ENCODE measurements at regions not wholly inside any gene's neighbourhood (a gene's known extent, or its start where the extent isn't known, plus 50 kb on each side); places are given as distances from the start of the nearest gene placed in this dataset.

GRCh38 chr17:70394473-70395232 is 225.3 kb downstream of the KCNJ2 start:
- ChIA-PET POLR2A (ENCODE audit: unreplicated experiment) (no interaction called here), CTCF (interaction anchor here (0.5 kb wide), 1 partner anchor 1095 kb away, joined by 4 read pairs; no protein-coding TSS in a partner anchor)
- intact Hi-C loops (cut with micrococcal nuclease) (no loop called here), dilution Hi-C loops (cut with HindIII; ENCODE audit: low sequenced_read_pairs, unreplicated experiment) (no loop called here), in situ Hi-C loops (cut with MboI; ENCODE audit: low sequenced_read_pairs) (no loop called here)
- H3K9me1 ChIP-seq (ENCODE audit: insufficient read depth, low read length): no peaks in the 10 kb centered on the region
- no peaks in the 10 kb centered on the region for H4K20me1 ChIP-seq (ENCODE audit: insufficient read depth, low read length)
- no peak overlapping the region for H2AFZ ChIP-seq (replicated peaks; ENCODE audit: low read length, poor library complexity)
- no peak overlapping the region for H4K8ac ChIP-seq (ENCODE audit: low read depth in 2 of 2, low read length in 2 of 2)
- H2AK5ac ChIP-seq (ENCODE audit: low read depth, low read length): no peak overlapping the region
- no peaks in the 10 kb centered on the region for H3K27me3 ChIP-seq (ENCODE audit: control insufficient read depth, insufficient read depth, low read length)
- H4K5ac ChIP-seq (ENCODE audit: low read depth, low read length): no peak overlapping the region
- H3K4ac ChIP-seq (ENCODE audit: low read depth, low read length): no peak overlapping the region
- no peaks in the 10 kb centered on the region for H3K79me1 ChIP-seq (ENCODE audit: low read depth in 1 of 2, low read length in 2 of 2)
- no peaks in the 10 kb centered on the region for H3K36me3 ChIP-seq (ENCODE audit: control insufficient read depth, insufficient read depth, low read length)
- no peak overlapping the region for H2BK120ac ChIP-seq (ENCODE audit: low read depth, low read length)
- no peak for TF ChIP-seq CHD1 (IDR thresholded peaks at IDR 0.05; ENCODE audit: low read depth, low read length)
- TF ChIP-seq RCOR1 (IDR thresholded peaks at IDR 0.05; ENCODE audit: insufficient replicate concordance, low read length): no peak
- no peak for TF ChIP-seq ELK1 (IDR thresholded peaks at IDR 0.05; ENCODE audit: borderline replicate concordance, low read depth, low read length)
- TF ChIP-seq BHLHE40 (IDR thresholded peaks at IDR 0.05; ENCODE audit: low read depth, low read length): no peak
- TF ChIP-seq SMC3 (IDR thresholded peaks at IDR 0.05; ENCODE audit: low read depth, low read length): no peak
- TF ChIP-seq CTCF (conservative IDR thresholded peaks at IDR 0.05; ENCODE audit: low read depth, low read length): no peak
- TF ChIP-seq MAZ (IDR thresholded peaks at IDR 0.05; ENCODE audit: borderline replicate concordance, low read depth, low read length): no peak
- no peaks in the 10 kb centered on the region for H3K9me3 ChIP-seq (ENCODE audit: control insufficient read depth, insufficient read depth, low read length)
- no peak for ATAC-seq (ENCODE audit: low read depth)
- no TSS peak for BruUV-seq (replicated peaks)
- no peak for DNase-seq
- no peak overlapping the region for H4K91ac ChIP-seq (ENCODE audit: insufficient read depth, low read depth, low read length)
- H3K4me3 ChIP-seq (ENCODE audit: insufficient read depth, low read depth, low read length): no peak overlapping the region
- no peaks in the 10 kb centered on the region for H3K4me1 ChIP-seq (ENCODE audit: control insufficient read depth, insufficient read depth, low read length)
- no peak overlapping the region for H3K23ac ChIP-seq (ENCODE audit: low read depth, low read length)
- H3K4me2 ChIP-seq (ENCODE audit: low read depth, low read length): no peak overlapping the region
- no peak overlapping the region for H3K18ac ChIP-seq (ENCODE audit: low read depth, low read length)
- H3K56ac ChIP-seq (ENCODE audit: extremely low read depth, insufficient read depth, low read length): no peak overlapping the region
- H2AK9ac ChIP-seq (replicated peaks; ENCODE audit: low read depth, low read length, poor library complexity): no peak overlapping the region
- no peak overlapping the region for H2BK5ac ChIP-seq (ENCODE audit: low read depth, low read length, poor library complexity, severe bottlenecking)
- no peak overlapping the region for H2BK20ac ChIP-seq (ENCODE audit: low read depth, low read length)
- WGBS, 2 experiments (ENCODE audit: extremely low coverage in 2 of 2, insufficient read length in 1 of 2): no CpG with 5 or more reads among the region's 2 CpGs
- no peak overlapping the region for H2BK15ac ChIP-seq (ENCODE audit: low read depth, low read length)
- H3K14ac ChIP-seq (replicated peaks; ENCODE audit: low read depth, low read length): no peak overlapping the region
- H3K27ac ChIP-seq (ENCODE audit: insufficient read depth, low read length): no peak overlapping the region
- H3K9ac ChIP-seq (ENCODE audit: low read depth, low read length): no peak overlapping the region

Data from IMR-90 (cell line).